Neutrophil (primary cell): ENCODE measurements at regions not wholly inside any gene's neighbourhood (a gene's known extent, or its start where the extent isn't known, plus 50 kb on each side); places are given as distances from the start of the nearest gene placed in this dataset.

Source experiments
- H3K27ac ChIP-seq: fragments of 200-600 bp; sonication (generic); 2 replicates; pipeline ENCODE4 v1.5.1; 2016; ENCODE audit warnings: mild to moderate bottlenecking, moderate library complexity
- H3K27me3 ChIP-seq: fragments of 200-600 bp; sonication (generic); 2 replicates; pipeline ENCODE4 v1.6.0; 2016; ENCODE audit warnings: mild to moderate bottlenecking
- H3K36me3 ChIP-seq: fragments of 200-600 bp; sonication (generic); 2 replicates; pipeline ENCODE4 v1.5.1; 2017
- H3K4me1 ChIP-seq, 2 experiments: fragments of 200-600 bp in 1 of 2; sonication (generic) in 1 of 2; 1 replicate in 1 of 2; 2 replicates in 1 of 2; pipeline versions ENCODE4 v1.5.1 to v1.6.1; 2013 to 2016; ENCODE audit warnings: low read depth in 1 of 2, low read length in 1 of 2, mild to moderate bottlenecking in 1 of 2, moderate library complexity in 1 of 2; ENCODE audit not compliant: control insufficient read depth in 1 of 2, insufficient read depth in 1 of 2
- H3K4me3 ChIP-seq, 2 experiments: fragments of 200-600 bp in 1 of 2; sonication (generic) in 1 of 2; 1 replicate in 1 of 2; 2 replicates in 1 of 2; pipeline ENCODE4 v1.5.1; 2013 to 2016; ENCODE audit warnings: low read depth in 1 of 2, low read length in 1 of 2, mild to moderate bottlenecking in 1 of 2, moderate library complexity in 1 of 2
- H3K9me3 ChIP-seq: fragments of 200-600 bp; sonication (generic); 2 replicates; pipeline ENCODE4 v1.5.1; 2016
- CTCF ChIP-seq: fragments of 200-600 bp; sonication (generic); IDR thresholded peaks from 2 replicates; pipeline ENCODE4 v1.5.1; 2016; ENCODE audit warnings: antibody characterized with exemption

GRCh38 chr10:50991456-50992355, 82.6 kb upstream of the PRKG1 start:
- no peak overlapping the region for H3K4me3 ChIP-seq
- H3K9me3 ChIP-seq = no peaks in the 10 kb centered on the region
- H3K27ac ChIP-seq = no peak overlapping the region
- H3K4me1 ChIP-seq = no peaks in the 10 kb centered on the region
- no peaks in the 10 kb centered on the region for H3K36me3 ChIP-seq
- TF ChIP-seq CTCF = no peak
- peaks cover 100% of the 10 kb centered on the region for H3K27me3 ChIP-seq

- H3K27ac ChIP-seq = no peak overlapping the region
- H3K27me3 ChIP-seq = peaks cover 100% of the 10 kb centered on the region
- H3K4me3 ChIP-seq = no peak overlapping the region
Observed at GRCh38 chr10:50992356-50992901, 81.9 kb upstream of the PRKG1 start.

GRCh38 chr10:50992972-50993766, 81.1 kb upstream of the PRKG1 start:
- H3K27ac ChIP-seq = no peak overlapping the region
- no peak overlapping the region for H3K4me3 ChIP-seq
- H3K27me3 ChIP-seq = peaks cover 100% of the 10 kb centered on the region
- no peaks in the 10 kb centered on the region for H3K9me3 ChIP-seq
- no peak for TF ChIP-seq CTCF
- no peaks in the 10 kb centered on the region for H3K36me3 ChIP-seq
- H3K4me1 ChIP-seq = no peaks in the 10 kb centered on the region

More at GRCh38 chr10:50992356-50992901, 81.9 kb upstream of the PRKG1 start:
- no peaks in the 10 kb centered on the region for H3K4me1 ChIP-seq
- no peaks in the 10 kb centered on the region for H3K9me3 ChIP-seq
- TF ChIP-seq CTCF = no peak
- H3K36me3 ChIP-seq = no peaks in the 10 kb centered on the region

GRCh38 chr10:50993771-50994251, 80.5 kb upstream of the PRKG1 start:
- no peaks in the 10 kb centered on the region for H3K4me1 ChIP-seq
- H3K9me3 ChIP-seq = no peaks in the 10 kb centered on the region
- no peaks in the 10 kb centered on the region for H3K36me3 ChIP-seq
- no peak overlapping the region for H3K4me3 ChIP-seq
- H3K27me3 ChIP-seq = peaks cover 93% of the 10 kb centered on the region
- H3K27ac ChIP-seq = no peak overlapping the region
- TF ChIP-seq CTCF = no peak

GRCh38 chr10:50997461-50997860, 76.8 kb upstream of the PRKG1 start:
- peaks cover 71% of the 10 kb centered on the region for H3K27me3 ChIP-seq
- H3K9me3 ChIP-seq = no peaks in the 10 kb centered on the region
- H3K36me3 ChIP-seq = no peaks in the 10 kb centered on the region
- no peaks in the 10 kb centered on the region for H3K4me1 ChIP-seq
- no peak overlapping the region for H3K27ac ChIP-seq
- no peak overlapping the region for H3K4me3 ChIP-seq
- TF ChIP-seq CTCF = no peak
